ENCODE measurements at regions not wholly inside any gene's neighbourhood (a gene's known extent, or its start where the extent isn't known, plus 50 kb on each side); places are given as distances from the start of the nearest gene placed in this dataset.

- Histone ChIP-seq H3K4me1 (ENCODE audit: control insufficient read depth, extremely low read depth, insufficient read depth, low read length) (no peaks in the 10 kb centered on the region), H3K4me3 (replicated peaks in 1 of 4; ENCODE audit: control extremely low read depth in 1 of 4, insufficient read depth in 1 of 4, low read depth in 3 of 4, low read length in 4 of 4) (no peak overlapping the region), H3K4me2 (ENCODE audit: extremely low read depth, insufficient read depth, low read length) (no peak overlapping the region), H3K9ac (ENCODE audit: insufficient read depth, low read length) (no peak overlapping the region), H3K27me3 (ENCODE audit: control insufficient read depth, insufficient read depth, low read length) (no peaks in the 10 kb centered on the region), H2AFZ (ENCODE audit: low read length) (no peak overlapping the region), H3K9me3 (ENCODE audit: control insufficient read depth, insufficient read depth, low read depth, low read length) (no peaks in the 10 kb centered on the region), H4K20me1 (ENCODE audit: control insufficient read depth, extremely low read depth, insufficient read depth, low read length) (no peaks in the 10 kb centered on the region), H3K27ac (ENCODE audit: insufficient read depth, low read length) (no peak overlapping the region), H3K79me2 (ENCODE audit: control insufficient read depth, insufficient read depth, low read length) (no peaks in the 10 kb centered on the region), H3K36me3 (ENCODE audit: control insufficient read depth, insufficient read depth, low read length) (no peaks in the 10 kb centered on the region)
- DNase-seq (ENCODE audit: low read depth in 2 of 2), result no peak
- TF ChIP-seq CTCF (conservative IDR thresholded peaks at IDR 0.05 in 1 of 2, IDR thresholded peaks at IDR 0.05 in 1 of 2; ENCODE audit: low read depth in 1 of 2, low read length in 2 of 2) (no peak), EZH2 (IDR thresholded peaks at IDR 0.05; ENCODE audit: low read length, missing control alignments) (no peak)
These were observed 422.3 kb downstream of the CBLN4 start for GRCh38 chr20:55583036-55583435.

GRCh38 chr20:55582498-55582897, 422.8 kb downstream of the CBLN4 start:
- no peak overlapping the region for H3K27ac ChIP-seq (ENCODE audit: insufficient read depth, low read length)
- H4K20me1 ChIP-seq (ENCODE audit: control insufficient read depth, extremely low read depth, insufficient read depth, low read length), result no peaks in the 10 kb centered on the region
- H3K9ac ChIP-seq (ENCODE audit: insufficient read depth, low read length), result no peak overlapping the region
- H3K9me3 ChIP-seq (ENCODE audit: control insufficient read depth, insufficient read depth, low read depth, low read length), result no peaks in the 10 kb centered on the region
- no peak for TF ChIP-seq CTCF (conservative IDR thresholded peaks at IDR 0.05 in 1 of 2, IDR thresholded peaks at IDR 0.05 in 1 of 2; ENCODE audit: low read depth in 1 of 2, low read length in 2 of 2)
- no peak for TF ChIP-seq EZH2 (IDR thresholded peaks at IDR 0.05; ENCODE audit: low read length, missing control alignments)
- H3K36me3 ChIP-seq (ENCODE audit: control insufficient read depth, insufficient read depth, low read length), result no peaks in the 10 kb centered on the region
- H3K4me1 ChIP-seq (ENCODE audit: control insufficient read depth, extremely low read depth, insufficient read depth, low read length), result no peaks in the 10 kb centered on the region
- DNase-seq (ENCODE audit: low read depth in 2 of 2), result no peak
- H3K79me2 ChIP-seq (ENCODE audit: control insufficient read depth, insufficient read depth, low read length), result no peaks in the 10 kb centered on the region
- no peak overlapping the region for H3K4me3 ChIP-seq (replicated peaks in 1 of 4; ENCODE audit: control extremely low read depth in 1 of 4, insufficient read depth in 1 of 4, low read depth in 3 of 4, low read length in 4 of 4)
- H2AFZ ChIP-seq (ENCODE audit: low read length), result no peak overlapping the region
- H3K27me3 ChIP-seq (ENCODE audit: control insufficient read depth, insufficient read depth, low read length), result no peaks in the 10 kb centered on the region
- no peak overlapping the region for H3K4me2 ChIP-seq (ENCODE audit: extremely low read depth, insufficient read depth, low read length)

- Histone ChIP-seq H3K9me3 (ENCODE audit: control insufficient read depth, insufficient read depth, low read depth, low read length) (no peaks in the 10 kb centered on the region), H3K36me3 (ENCODE audit: control insufficient read depth, insufficient read depth, low read length) (no peaks in the 10 kb centered on the region), H3K27me3 (ENCODE audit: control insufficient read depth, insufficient read depth, low read length) (no peaks in the 10 kb centered on the region), H3K4me3 (replicated peaks in 1 of 4; ENCODE audit: control extremely low read depth in 1 of 4, insufficient read depth in 1 of 4, low read depth in 3 of 4, low read length in 4 of 4) (no peak overlapping the region), H3K27ac (ENCODE audit: insufficient read depth, low read length) (no peak overlapping the region), H2AFZ (ENCODE audit: low read length) (no peak overlapping the region), H3K4me2 (ENCODE audit: extremely low read depth, insufficient read depth, low read length) (no peak overlapping the region), H4K20me1 (ENCODE audit: control insufficient read depth, extremely low read depth, insufficient read depth, low read length) (no peaks in the 10 kb centered on the region), H3K4me1 (ENCODE audit: control insufficient read depth, extremely low read depth, insufficient read depth, low read length) (no peaks in the 10 kb centered on the region), H3K79me2 (ENCODE audit: control insufficient read depth, insufficient read depth, low read length) (no peaks in the 10 kb centered on the region), H3K9ac (ENCODE audit: insufficient read depth, low read length) (no peak overlapping the region)
- TF ChIP-seq CTCF (conservative IDR thresholded peaks at IDR 0.05 in 1 of 2, IDR thresholded peaks at IDR 0.05 in 1 of 2; ENCODE audit: low read depth in 1 of 2, low read length in 2 of 2) (no peak), EZH2 (IDR thresholded peaks at IDR 0.05; ENCODE audit: low read length, missing control alignments) (no peak)
- DNase-seq (ENCODE audit: low read depth in 2 of 2), result no peak
These were observed 423.8 kb downstream of the CBLN4 start for GRCh38 chr20:55581519-55581918.

Measured in fibroblast of lung (primary cell).